ENCODE measurements at regions not wholly inside any gene's neighbourhood (a gene's known extent, or its start where the extent isn't known, plus 50 kb on each side); places are given as distances from the start of the nearest gene placed in this dataset.

GRCh38 chr1:4207842-4208692, 308.0 kb upstream of the C1orf174 start:
- TF ChIP-seq EZH2phosphoT487 (IDR thresholded peaks at IDR 0.05; ENCODE audit: borderline replicate concordance, low read length) = no peak
- TF ChIP-seq CTCF (IDR thresholded peaks at IDR 0.05; ENCODE audit: low read depth, low read length, poor library complexity, severe bottlenecking) = no peak

Measured in DOHH2 (cell line).